B cell (primary cell): ENCODE measurements at regions not wholly inside any gene's neighbourhood (a gene's known extent, or its start where the extent isn't known, plus 50 kb on each side); places are given as distances from the start of the nearest gene placed in this dataset.

Source experiments
- CTCF ChIP-seq: fragments of 200-600 bp; IDR thresholded peaks from one replicate; pipeline ENCODE4 v1.8.0; 2022; ENCODE audit warnings: antibody characterized with exemption, mild to moderate bottlenecking
- EZH2 ChIP-seq: IDR thresholded peaks from 2 replicates; pipeline ENCODE4 v1.6.1; 2012; ENCODE audit warnings: borderline replicate concordance, low read depth, mild to moderate bottlenecking, moderate library complexity, low read length; ENCODE audit not compliant: insufficient read depth, poor library complexity, severe bottlenecking

GRCh38 chr14:71526388-71526787 lies 405.8 kb upstream of the RGS6 start:
- TF ChIP-seq CTCF (no peak), EZH2 (no peak)
